IPS-18a (cell line): ENCODE measurements at regions not wholly inside any gene's neighbourhood (a gene's known extent, or its start where the extent isn't known, plus 50 kb on each side); places are given as distances from the start of the nearest gene placed in this dataset.

ENCODE experiments used
- H3K27ac ChIP-seq: one replicate; pipeline ENCODE4 v1.5.1; 2013; ENCODE audit warnings: low read length
- H3K27me3 ChIP-seq: one replicate; pipeline ENCODE4 v1.6.1; 2013; ENCODE audit warnings: mild to moderate bottlenecking, low read length; ENCODE audit not compliant: control insufficient read depth, insufficient read depth
- H3K36me3 ChIP-seq: one replicate; pipeline ENCODE4 v1.6.1; 2013; ENCODE audit warnings: low read depth, low read length; ENCODE audit not compliant: control insufficient read depth
- H3K4me1 ChIP-seq: one replicate; pipeline ENCODE4 v1.6.1; 2013; ENCODE audit warnings: low read depth, low read length; ENCODE audit not compliant: control insufficient read depth
- H3K4me3 ChIP-seq: one replicate; pipeline ENCODE4 v1.5.1; 2013; ENCODE audit warnings: low read length
- H3K9ac ChIP-seq: one replicate; pipeline ENCODE4 v1.6.1; 2013; ENCODE audit warnings: mild to moderate bottlenecking, low read length, moderate library complexity
- H3K9me3 ChIP-seq: one replicate; pipeline ENCODE4 v1.6.1; 2013; ENCODE audit warnings: low read depth, low read length; ENCODE audit not compliant: control insufficient read depth

DNA sequence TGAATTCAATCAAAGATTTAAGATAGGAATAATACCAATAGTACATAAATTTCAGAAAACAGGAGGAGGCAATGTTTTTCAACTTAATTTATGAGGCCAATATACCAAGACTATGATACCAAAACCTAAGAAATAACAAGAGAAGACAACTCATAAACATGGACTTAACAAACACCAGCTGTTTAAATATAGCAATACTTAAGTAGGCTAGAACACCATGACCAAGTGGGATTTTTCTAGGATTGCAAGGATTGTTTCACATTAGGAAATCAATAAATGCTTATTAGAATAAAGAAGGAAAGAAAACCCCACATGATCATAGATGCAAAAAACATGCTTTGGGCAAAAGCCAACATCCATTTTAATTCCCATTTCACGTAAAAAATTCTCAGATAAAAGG lies 355.1 kb downstream of the EPM2A start:
- Histone ChIP-seq H3K9ac (no peak overlapping the region), H3K4me1 (no peaks in the 10 kb centered on the region)

DNA sequence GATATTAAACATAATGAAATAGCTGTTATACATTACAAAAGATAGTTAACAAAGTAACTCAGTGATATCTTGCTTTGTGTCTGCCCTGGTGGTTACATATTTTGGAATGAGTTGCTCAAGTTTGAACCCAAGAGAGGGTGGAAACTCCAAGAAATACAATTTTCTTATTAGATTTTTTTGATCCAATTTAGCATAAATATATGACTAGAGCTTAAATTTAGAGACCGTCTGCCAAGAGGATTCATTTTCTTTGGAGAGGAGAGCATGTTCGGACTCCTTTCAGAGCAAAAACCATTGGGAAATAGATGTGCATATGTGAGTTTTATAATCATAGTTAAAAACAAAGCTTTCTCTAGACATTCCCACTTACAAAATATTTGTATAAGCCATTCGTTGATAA lies 353.4 kb downstream of the EPM2A start:
- Histone ChIP-seq H3K27me3 (no peaks in the 10 kb centered on the region), H3K36me3 (no peaks in the 10 kb centered on the region), H3K4me1 (no peaks in the 10 kb centered on the region), H3K27ac (no peak overlapping the region), H3K4me3 (no peak overlapping the region), H3K9ac (no peak overlapping the region), H3K9me3 (peaks cover 7% of the 10 kb centered on the region)

More for the DNA sequence above, 355.1 kb downstream of the EPM2A start:
- H3K9me3 ChIP-seq: peaks cover 7% of the 10 kb centered on the region
- H3K27ac ChIP-seq: no peak overlapping the region
- no peak overlapping the region for H3K4me3 ChIP-seq
- H3K27me3 ChIP-seq: no peaks in the 10 kb centered on the region
- no peaks in the 10 kb centered on the region for H3K36me3 ChIP-seq

DNA sequence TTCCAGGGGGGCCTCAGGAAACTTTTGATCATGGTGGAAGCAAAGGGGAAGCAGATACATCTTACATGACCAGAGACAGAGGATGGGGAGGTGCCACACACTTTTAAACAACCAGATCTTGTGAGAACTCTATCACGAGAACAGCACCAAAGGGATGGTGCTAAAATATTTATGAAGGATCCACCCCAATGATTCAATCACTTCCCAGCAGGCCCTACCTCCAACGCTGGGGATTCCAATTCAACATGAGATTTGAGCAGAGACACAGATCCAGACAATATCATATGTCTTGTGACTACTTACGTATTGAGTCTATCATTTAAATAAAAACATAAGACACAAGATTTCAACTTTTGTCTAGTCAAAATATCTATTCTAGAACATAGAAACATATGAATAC lies 351.9 kb downstream of the EPM2A start:
- no peaks in the 10 kb centered on the region for H3K4me1 ChIP-seq
- no peak overlapping the region for H3K9ac ChIP-seq
- H3K9me3 ChIP-seq: no peaks in the 10 kb centered on the region
- H3K4me3 ChIP-seq: no peak overlapping the region
- no peaks in the 10 kb centered on the region for H3K27me3 ChIP-seq
- no peaks in the 10 kb centered on the region for H3K36me3 ChIP-seq
- H3K27ac ChIP-seq: no peak overlapping the region

DNA sequence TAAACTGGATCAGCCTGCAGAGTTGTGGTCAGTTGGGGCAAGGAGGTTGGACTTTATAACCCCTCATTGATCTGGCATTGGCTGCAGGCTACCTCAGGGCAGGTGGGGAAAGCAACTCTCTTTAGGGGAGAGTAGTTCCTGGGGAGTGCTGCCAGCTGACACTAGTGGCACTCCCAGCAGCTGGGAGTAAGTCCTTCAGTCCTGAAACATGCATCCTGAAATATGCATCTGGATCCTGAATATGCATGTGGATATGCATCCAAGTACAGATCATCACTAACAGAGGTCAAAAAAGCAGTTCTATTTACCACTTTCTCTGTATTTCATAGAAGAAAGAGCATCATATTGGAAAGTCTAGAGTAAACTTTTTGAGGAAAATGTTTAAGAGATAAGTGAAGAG lies 350.8 kb downstream of the EPM2A start:
- Histone ChIP-seq H3K27me3 (no peaks in the 10 kb centered on the region), H3K9ac (no peak overlapping the region), H3K4me1 (no peaks in the 10 kb centered on the region), H3K4me3 (no peak overlapping the region), H3K36me3 (no peaks in the 10 kb centered on the region), H3K9me3 (no peaks in the 10 kb centered on the region), H3K27ac (no peak overlapping the region)

DNA sequence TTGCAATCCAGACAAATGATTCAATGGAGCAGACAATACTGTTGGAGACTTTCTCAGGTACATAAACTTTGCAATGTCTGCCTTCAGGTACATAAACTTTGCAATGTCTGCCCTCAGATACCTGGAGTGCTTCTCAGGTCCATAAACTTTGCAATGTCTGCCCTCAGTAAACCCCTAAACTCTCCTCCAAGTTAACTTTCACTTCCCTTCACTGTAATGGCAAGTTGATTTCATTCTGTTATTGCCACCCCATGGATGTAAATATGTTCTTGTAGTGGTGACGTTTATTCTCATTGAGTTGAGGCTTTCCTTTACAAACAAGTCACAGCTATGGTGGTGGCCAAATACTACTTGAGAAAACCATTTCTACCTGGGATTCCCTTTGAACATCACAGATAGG lies 338.8 kb downstream of the EPM2A start:
- Histone ChIP-seq H3K9ac (no peak overlapping the region), H3K27me3 (no peaks in the 10 kb centered on the region), H3K9me3 (no peaks in the 10 kb centered on the region), H3K36me3 (no peaks in the 10 kb centered on the region), H3K4me1 (no peaks in the 10 kb centered on the region), H3K27ac (no peak overlapping the region), H3K4me3 (no peak overlapping the region)

DNA sequence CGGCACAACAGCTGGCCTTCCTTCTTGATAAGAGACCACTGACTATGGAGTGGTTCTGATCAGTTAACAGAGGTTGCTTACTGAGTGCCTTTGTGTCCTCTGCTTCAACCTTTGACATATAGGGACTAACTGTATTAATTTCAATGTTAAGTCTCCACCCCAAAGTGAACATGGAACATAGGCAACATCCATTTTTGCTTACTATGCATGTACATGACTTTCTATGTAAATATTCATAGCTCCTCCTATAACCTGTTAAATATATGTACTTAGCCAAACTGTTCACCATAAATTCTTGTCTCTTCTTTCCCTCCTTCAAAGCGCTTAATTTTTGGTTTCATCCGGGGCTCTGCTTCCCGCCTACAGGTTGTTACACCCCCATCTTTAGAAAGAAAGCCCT lies 334.8 kb downstream of the EPM2A start:
- Histone ChIP-seq H3K4me1 (no peaks in the 10 kb centered on the region), H3K9me3 (no peaks in the 10 kb centered on the region), H3K27me3 (no peaks in the 10 kb centered on the region), H3K4me3 (no peak overlapping the region), H3K9ac (no peak overlapping the region), H3K36me3 (no peaks in the 10 kb centered on the region), H3K27ac (no peak overlapping the region)

DNA sequence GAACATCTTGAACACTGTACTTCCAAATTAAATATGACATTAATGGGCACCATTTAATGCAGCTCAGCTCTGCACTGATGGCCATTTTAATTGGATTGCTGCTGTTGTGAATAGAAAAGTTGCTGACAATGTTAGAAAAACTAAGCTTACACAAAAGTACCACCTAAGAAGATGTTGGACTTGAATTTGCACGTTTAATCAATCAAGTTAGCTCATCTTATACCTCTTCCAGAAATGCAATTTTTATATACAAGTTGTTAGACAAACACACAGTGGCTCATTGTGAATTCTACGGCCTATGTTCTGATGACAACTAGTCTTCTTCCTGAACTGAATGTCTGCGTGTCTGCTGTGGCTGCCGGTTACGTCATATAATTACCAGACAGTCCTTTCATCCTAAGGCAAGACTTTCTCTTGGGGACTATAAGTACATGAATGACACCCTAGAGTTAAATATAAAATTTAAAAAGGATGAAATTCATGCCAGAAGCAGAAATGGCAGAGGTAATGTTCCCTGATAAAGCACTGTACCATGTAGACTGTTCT lies 330.2 kb downstream of the EPM2A start:
- no peak overlapping the region for H3K9ac ChIP-seq
- H3K27ac ChIP-seq: no peak overlapping the region
- no peaks in the 10 kb centered on the region for H3K4me1 ChIP-seq
- H3K9me3 ChIP-seq: no peaks in the 10 kb centered on the region
- no peak overlapping the region for H3K4me3 ChIP-seq
- H3K27me3 ChIP-seq: no peaks in the 10 kb centered on the region
- no peaks in the 10 kb centered on the region for H3K36me3 ChIP-seq

DNA sequence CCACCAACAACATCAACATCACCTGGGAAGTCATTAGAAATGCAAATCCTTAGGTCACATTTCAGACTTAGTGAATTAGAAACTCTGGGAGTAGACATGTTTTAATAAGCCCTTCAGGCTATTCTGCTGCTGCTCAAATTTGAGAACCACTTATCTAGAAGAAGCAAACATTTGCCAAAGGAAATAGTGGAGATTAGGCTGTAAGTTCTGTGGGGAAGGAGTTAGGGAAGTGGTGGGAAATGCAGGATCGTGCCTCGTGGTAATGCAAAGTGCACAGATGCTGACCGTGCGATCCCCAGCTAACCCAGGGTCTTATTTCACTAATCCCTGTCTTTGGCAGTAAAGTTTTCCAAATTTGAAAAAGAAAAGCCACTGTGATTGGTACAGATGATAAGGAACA lies 328.5 kb downstream of the EPM2A start:
- no peaks in the 10 kb centered on the region for H3K36me3 ChIP-seq
- H3K4me3 ChIP-seq: no peak overlapping the region
- no peaks in the 10 kb centered on the region for H3K9me3 ChIP-seq
- no peaks in the 10 kb centered on the region for H3K27me3 ChIP-seq
- H3K27ac ChIP-seq: no peak overlapping the region
- H3K4me1 ChIP-seq: no peaks in the 10 kb centered on the region
- no peak overlapping the region for H3K9ac ChIP-seq

DNA sequence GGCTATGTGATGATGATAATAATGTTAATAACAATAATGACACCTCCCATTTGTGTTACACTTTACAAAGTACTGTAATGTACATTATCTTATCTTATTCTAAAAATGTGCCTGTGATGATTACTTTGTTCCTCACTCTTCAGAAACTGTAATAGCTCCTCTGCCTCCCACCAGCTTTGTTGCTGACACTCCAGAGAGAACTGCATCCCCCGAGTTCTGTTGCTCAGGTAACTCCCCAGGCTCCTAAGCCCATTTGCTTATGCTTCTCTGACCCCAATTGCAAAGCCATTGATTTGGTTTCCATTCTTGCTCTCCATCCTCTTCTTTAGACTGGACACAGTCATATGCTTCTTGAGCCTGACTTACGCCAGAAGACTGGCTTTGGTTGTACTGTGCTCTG lies 319.7 kb downstream of the EPM2A start:
- Histone ChIP-seq H3K27ac (no peak overlapping the region), H3K9ac (no peak overlapping the region), H3K27me3 (no peaks in the 10 kb centered on the region), H3K36me3 (no peaks in the 10 kb centered on the region), H3K9me3 (no peaks in the 10 kb centered on the region), H3K4me3 (no peak overlapping the region), H3K4me1 (no peaks in the 10 kb centered on the region)

DNA sequence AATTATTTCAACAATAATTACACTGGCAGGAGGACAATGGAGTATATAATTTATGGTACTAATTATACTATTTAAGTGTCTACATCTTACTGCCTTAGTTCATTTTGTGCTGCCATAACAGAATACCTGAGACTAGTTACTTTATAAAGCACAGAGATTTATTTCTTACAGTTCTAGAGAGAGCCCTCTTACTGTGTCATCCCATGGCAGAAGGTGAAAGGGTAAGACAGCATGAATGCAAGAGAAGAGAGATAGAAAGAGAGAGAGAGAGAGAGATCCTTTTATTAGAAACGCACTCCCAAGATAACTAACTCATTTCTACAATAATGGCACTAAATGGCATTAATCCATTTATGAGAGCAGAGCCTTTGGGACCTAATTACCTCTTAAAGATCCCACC lies 314.7 kb downstream of the EPM2A start:
- Histone ChIP-seq H3K27ac (no peak overlapping the region), H3K27me3 (no peaks in the 10 kb centered on the region), H3K9ac (no peak overlapping the region), H3K4me1 (no peaks in the 10 kb centered on the region), H3K9me3 (no peaks in the 10 kb centered on the region), H3K36me3 (no peaks in the 10 kb centered on the region), H3K4me3 (no peak overlapping the region)

DNA sequence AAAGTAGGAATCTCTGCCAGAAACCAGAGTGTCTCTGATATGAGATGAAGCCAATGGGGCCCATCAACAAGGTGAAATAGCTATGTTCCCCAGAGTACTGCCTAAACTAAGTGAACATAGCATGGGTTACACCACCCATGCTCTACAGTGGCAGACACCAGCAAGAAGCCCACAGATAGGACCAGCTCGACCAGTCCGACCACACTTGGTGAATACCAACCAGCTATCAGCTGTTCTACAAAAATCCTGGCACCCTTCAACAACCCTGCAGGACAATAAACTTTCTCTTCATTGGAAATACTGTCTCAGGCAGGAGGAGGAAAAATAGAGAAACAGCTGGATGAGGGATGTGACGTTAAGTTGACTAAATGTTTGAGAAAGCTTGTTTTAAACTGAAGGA lies 311.4 kb downstream of the EPM2A start:
- Histone ChIP-seq H3K4me3 (no peak overlapping the region), H3K27me3 (no peaks in the 10 kb centered on the region), H3K9me3 (no peaks in the 10 kb centered on the region), H3K4me1 (peaks cover 11% of the 10 kb centered on the region), H3K27ac (no peak overlapping the region), H3K36me3 (no peaks in the 10 kb centered on the region), H3K9ac (no peak overlapping the region)

DNA sequence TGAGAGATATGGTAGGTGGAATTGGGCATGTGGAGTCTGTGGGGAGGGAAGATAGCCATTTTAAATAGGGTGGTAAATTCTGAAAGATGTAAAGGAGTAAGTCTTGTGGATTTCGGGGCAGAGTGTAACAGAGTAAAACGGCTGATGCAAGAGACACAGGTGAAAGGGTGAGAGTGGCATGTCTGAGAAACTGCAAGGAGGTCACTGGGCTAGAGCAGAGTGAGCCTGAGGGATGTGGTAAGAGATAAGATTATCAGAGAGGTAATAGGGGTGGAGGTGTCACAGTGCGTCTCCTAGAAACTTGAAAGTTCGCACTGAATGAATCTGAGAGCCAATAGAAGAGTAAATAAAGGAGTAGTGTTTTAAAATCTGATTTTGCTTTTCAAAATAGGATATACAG lies 308.1 kb downstream of the EPM2A start:
- no peaks in the 10 kb centered on the region for H3K9me3 ChIP-seq
- no peak overlapping the region for H3K4me3 ChIP-seq
- H3K36me3 ChIP-seq: no peaks in the 10 kb centered on the region
- no peaks in the 10 kb centered on the region for H3K27me3 ChIP-seq
- no peak overlapping the region for H3K27ac ChIP-seq
- H3K4me1 ChIP-seq: peaks cover 11% of the 10 kb centered on the region
- no peak overlapping the region for H3K9ac ChIP-seq
